PC-3 (cell line): ENCODE measurements at regions not wholly inside any gene's neighbourhood (a gene's known extent, or its start where the extent isn't known, plus 50 kb on each side); places are given as distances from the start of the nearest gene placed in this dataset.

ENCODE experiments used
- ATAC-seq: fragments of 200-7000 bp; cut with Tn5 transposase; 2 replicates; pipeline ENCODE4 v1.9.1; 2020; ENCODE audit warnings: mild to moderate bottlenecking, moderate library complexity
- BruUV-seq: library from RNA; stranded (reverse); fragments of 400-500 nt; replicated peaks from 2 replicates; lab custom pipeline; 2021; lab: Mats Ljungman, UMichigan
- CTCF ChIA-PET: fragments of 300-600 bp; sonication (Branson Sonifier 250); formaldehyde crosslinking; loops from one replicate; lab custom pipeline; 2022; ENCODE audit warnings: antibody characterized with exemption; lab: Charles Lee
- POLR2A ChIA-PET: fragments of 300-600 bp; sonication (Branson Sonifier 250); formaldehyde crosslinking; loops from one replicate; lab custom pipeline; 2022; ENCODE audit warnings: antibody characterized with exemption; ENCODE audit not compliant: unreplicated experiment; lab: Charles Lee
- DNase-seq: peaks from one replicate; pipeline ENCODE4 v3.0.0-alpha.2; 2015
- H2AFZ ChIP-seq: fragments of 300-600 bp; sonication (generic); 2 replicates; pipeline ENCODE4 v1.6.0; 2016; ENCODE audit warnings: antibody characterized with exemption, low read length
- H3F3A ChIP-seq: fragments of 300-600 bp; sonication (generic); one replicate; pipeline ENCODE4 v1.6.0; 2017; ENCODE audit warnings: antibody characterized with exemption, low read length, control low read depth, mild to moderate bottlenecking; ENCODE audit not compliant: unreplicated experiment
- H3K27ac ChIP-seq: fragments of 300-600 bp; sonication (generic); 2 replicates; pipeline ENCODE4 v1.5.1; 2016; ENCODE audit warnings: mild to moderate bottlenecking, low read length
- H3K27me3 ChIP-seq: fragments of 300-600 bp; sonication (generic); 2 replicates; pipeline ENCODE4 v1.6.1; 2016; ENCODE audit warnings: low read length, mixed read lengths
- H3K36me3 ChIP-seq: fragments of 300-600 bp; sonication (generic); 2 replicates; pipeline ENCODE4 v1.6.1; 2016; ENCODE audit warnings: low read depth, mixed run types, low read length, mixed read lengths
- H3K4me1 ChIP-seq: fragments of 300-600 bp; sonication (generic); 2 replicates; pipeline ENCODE4 v1.5.1; 2016; ENCODE audit warnings: low read length; ENCODE audit not compliant: insufficient read depth
- H3K4me2 ChIP-seq: fragments of 300-600 bp; sonication (generic); 2 replicates; pipeline ENCODE4 v1.6.0; 2016; ENCODE audit warnings: low read length
- H3K4me3 ChIP-seq: fragments of 300-600 bp; sonication (generic); 2 replicates; pipeline ENCODE4 v1.5.1; 2016; ENCODE audit warnings: mild to moderate bottlenecking, low read length, mixed read lengths
- H3K79me2 ChIP-seq: fragments of 300-600 bp; sonication (generic); 2 replicates; pipeline ENCODE4 v1.6.1; 2017; ENCODE audit warnings: low read length, mixed read lengths
- H3K9ac ChIP-seq: fragments of 300-600 bp; sonication (generic); 2 replicates; pipeline ENCODE4 v1.6.0; 2016; ENCODE audit warnings: mild to moderate bottlenecking, low read length
- H3K9me2 ChIP-seq: fragments of 300-600 bp; sonication (generic); replicated peaks from 2 replicates; pipeline ENCODE4 v1.6.1; 2016; ENCODE audit warnings: mixed run types, low read length, mixed read lengths
- H3K9me3 ChIP-seq: fragments of 300-600 bp; sonication (generic); 2 replicates; pipeline ENCODE4 v1.6.1; 2016; ENCODE audit warnings: low read length, mixed read lengths
- H4K20me1 ChIP-seq: fragments of 300-600 bp; sonication (generic); 2 replicates; pipeline ENCODE4 v1.6.1; 2016; ENCODE audit warnings: low read length, mixed read lengths
- EZH2 ChIP-seq: fragments of 300-600 bp; sonication (generic); IDR thresholded peaks from one replicate; pipeline ENCODE4 v1.6.1; 2017; ENCODE audit warnings: antibody characterized with exemption, mild to moderate bottlenecking, low read length; ENCODE audit not compliant: unreplicated experiment
- EZH2phosphoT487 ChIP-seq: fragments of 300-600 bp; sonication (generic); IDR thresholded peaks from 2 replicates; pipeline ENCODE4 v1.6.1; 2018; ENCODE audit warnings: mild to moderate bottlenecking, antibody characterized with exemption, low read length, borderline replicate concordance
- intact Hi-C: fragments of 100-400 bp; cut with micrococcal nuclease; formaldehyde crosslinking; loops from 2 replicates; pipeline ENCODE4 v1.9.0; 2023
- TF ChIP-seq, protein P1 (sequence below): fragments of 300-600 bp; sonication (generic); conservative IDR thresholded peaks from 2 replicates; pipeline ENCODE4 v1.5.1; 2017; ENCODE audit warnings: antibody characterized with exemption, low read depth, mild to moderate bottlenecking, low read length

DNA sequence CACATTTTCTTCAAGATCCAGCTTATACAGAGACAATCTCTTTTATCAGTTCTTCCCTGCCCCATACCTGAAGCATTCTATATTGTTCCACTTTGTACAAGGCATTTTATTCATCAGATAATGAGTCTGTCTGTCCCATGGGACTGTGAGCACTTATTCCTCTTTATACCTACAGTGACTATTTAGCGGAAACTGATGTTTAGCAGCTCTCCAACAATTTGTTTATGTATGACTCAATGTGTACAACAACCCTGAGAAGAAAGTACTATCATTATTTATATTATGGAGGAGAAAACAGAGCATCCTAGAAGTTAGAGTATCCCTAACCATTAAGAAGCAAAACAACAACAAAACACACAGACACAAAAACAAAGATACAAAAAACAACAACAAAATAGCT is 306.5 kb downstream of the PRDM5 start:
- no peaks in the 10 kb centered on the region for H3F3A ChIP-seq

DNA sequence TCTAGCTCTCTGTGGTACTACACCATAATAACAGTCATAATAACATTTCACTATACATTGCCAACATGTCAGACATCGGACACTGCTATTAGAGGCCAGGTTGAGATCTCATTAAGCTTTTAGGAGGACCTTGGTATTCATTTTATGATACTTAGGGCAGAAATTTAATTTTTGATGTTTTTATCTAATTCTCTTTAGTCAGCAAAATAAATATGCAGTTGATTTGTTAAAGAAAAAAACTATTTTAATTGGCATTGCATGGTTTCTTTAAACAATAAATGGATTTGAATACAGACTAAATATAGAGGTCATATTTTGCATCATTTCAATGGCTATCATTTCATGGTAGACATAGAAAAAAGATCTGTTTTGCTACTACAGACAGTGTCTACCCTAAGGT is 308.7 kb downstream of the PRDM5 start:
- ATAC-seq (no peak), DNase-seq (no peak)
- no peak for TF ChIP-seq EZH2phosphoT487
- TF ChIP-seq, protein P1, sequence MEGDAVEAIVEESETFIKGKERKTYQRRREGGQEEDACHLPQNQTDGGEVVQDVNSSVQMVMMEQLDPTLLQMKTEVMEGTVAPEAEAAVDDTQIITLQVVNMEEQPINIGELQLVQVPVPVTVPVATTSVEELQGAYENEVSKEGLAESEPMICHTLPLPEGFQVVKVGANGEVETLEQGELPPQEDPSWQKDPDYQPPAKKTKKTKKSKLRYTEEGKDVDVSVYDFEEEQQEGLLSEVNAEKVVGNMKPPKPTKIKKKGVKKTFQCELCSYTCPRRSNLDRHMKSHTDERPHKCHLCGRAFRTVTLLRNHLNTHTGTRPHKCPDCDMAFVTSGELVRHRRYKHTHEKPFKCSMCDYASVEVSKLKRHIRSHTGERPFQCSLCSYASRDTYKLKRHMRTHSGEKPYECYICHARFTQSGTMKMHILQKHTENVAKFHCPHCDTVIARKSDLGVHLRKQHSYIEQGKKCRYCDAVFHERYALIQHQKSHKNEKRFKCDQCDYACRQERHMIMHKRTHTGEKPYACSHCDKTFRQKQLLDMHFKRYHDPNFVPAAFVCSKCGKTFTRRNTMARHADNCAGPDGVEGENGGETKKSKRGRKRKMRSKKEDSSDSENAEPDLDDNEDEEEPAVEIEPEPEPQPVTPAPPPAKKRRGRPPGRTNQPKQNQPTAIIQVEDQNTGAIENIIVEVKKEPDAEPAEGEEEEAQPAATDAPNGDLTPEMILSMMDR: no peak
- TF ChIP-seq EZH2: no peak
- no peak overlapping the region for H3K4me3 ChIP-seq
- no peaks in the 10 kb centered on the region for H3K9me3 ChIP-seq
- no peaks in the 10 kb centered on the region for H3K9me2 ChIP-seq
- H2AFZ ChIP-seq: no peak overlapping the region
- no peaks in the 10 kb centered on the region for H3K79me2 ChIP-seq
- no peaks in the 10 kb centered on the region for H4K20me1 ChIP-seq
- intact Hi-C loops: no loop called here
- ChIA-PET POLR2A (no interaction called here), CTCF (no interaction called here)
- no peaks in the 10 kb centered on the region for H3K36me3 ChIP-seq
- no peaks in the 10 kb centered on the region for H3K27me3 ChIP-seq
- H3K9ac ChIP-seq: no peak overlapping the region
- H3F3A ChIP-seq: no peaks in the 10 kb centered on the region
- no TSS peak for BruUV-seq
- no peak overlapping the region for H3K27ac ChIP-seq
- no peaks in the 10 kb centered on the region for H3K4me1 ChIP-seq
- H3K4me2 ChIP-seq: no peak overlapping the region

More for the DNA sequence above, 306.5 kb downstream of the PRDM5 start:
- Histone ChIP-seq H4K20me1 (no peaks in the 10 kb centered on the region), H3K79me2 (no peaks in the 10 kb centered on the region), H3K9me3 (no peaks in the 10 kb centered on the region), H3K4me1 (no peaks in the 10 kb centered on the region), H3K27ac (no peak overlapping the region), H2AFZ (no peak overlapping the region), H3K4me2 (no peak overlapping the region), H3K36me3 (no peaks in the 10 kb centered on the region), H3K9ac (no peak overlapping the region), H3K4me3 (no peak overlapping the region), H3K9me2 (no peaks in the 10 kb centered on the region), H3K27me3 (no peaks in the 10 kb centered on the region)
- intact Hi-C loops: no loop called here
- no TSS peak for BruUV-seq
- no peak for DNase-seq
- ChIA-PET CTCF (no interaction called here), POLR2A (no interaction called here)
- no peak for ATAC-seq
- TF ChIP-seq EZH2phosphoT487 (no peak), EZH2 (no peak)
- TF ChIP-seq, protein P1: no peak

DNA sequence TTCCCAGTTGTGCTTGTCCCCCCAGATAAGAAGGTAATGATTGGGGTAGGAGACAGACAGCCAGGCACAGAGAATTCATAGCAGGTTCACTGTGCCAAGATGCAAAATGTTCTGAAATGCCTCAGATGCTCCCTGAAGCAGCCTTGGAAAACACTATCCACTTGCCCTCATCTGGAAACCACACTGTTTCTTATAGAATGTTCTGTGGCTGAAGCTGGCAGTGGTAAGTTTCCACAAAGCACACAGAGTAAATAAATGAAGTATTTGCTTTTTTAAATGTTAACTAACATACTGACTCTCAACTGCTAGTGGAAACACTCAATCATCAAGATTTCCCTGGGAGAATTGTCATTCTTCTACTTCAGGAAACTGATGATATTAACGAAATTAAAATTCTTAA is 311.4 kb downstream of the PRDM5 start:
- BruUV-seq: no TSS peak
- no peak for ATAC-seq
- H3K9me2 ChIP-seq: no peaks in the 10 kb centered on the region
- DNase-seq: no peak
- no peaks in the 10 kb centered on the region for H3F3A ChIP-seq
- H3K4me3 ChIP-seq: no peak overlapping the region
- intact Hi-C loops: no loop called here
- no peak overlapping the region for H3K4me2 ChIP-seq
- CTCF ChIA-PET: no interaction called here
- no peaks in the 10 kb centered on the region for H4K20me1 ChIP-seq
- no peaks in the 10 kb centered on the region for H3K9me3 ChIP-seq
- no peaks in the 10 kb centered on the region for H3K36me3 ChIP-seq
- TF ChIP-seq EZH2 (no peak), EZH2phosphoT487 (no peak)
- TF ChIP-seq, protein P1: no peak
- H2AFZ ChIP-seq: no peak overlapping the region
- H3K4me1 ChIP-seq: no peaks in the 10 kb centered on the region
- no peak overlapping the region for H3K27ac ChIP-seq
- H3K79me2 ChIP-seq: no peaks in the 10 kb centered on the region
- POLR2A ChIA-PET: no interaction called here
- no peak overlapping the region for H3K9ac ChIP-seq
- no peaks in the 10 kb centered on the region for H3K27me3 ChIP-seq
